HG03460 (cell line): ENCODE measurements at regions not wholly inside any gene's neighbourhood (a gene's known extent, or its start where the extent isn't known, plus 50 kb on each side); places are given as distances from the start of the nearest gene placed in this dataset.

Experiments
- ATAC-seq: cut with Tn5 transposase; IDR thresholded peaks from one replicate; pipeline ENCODE4 v1.9.1; 2021; ENCODE audit not compliant: unreplicated experiment

GRCh38 chr16:88282564-88283395 lies 100.0 kb upstream of the ZNF469 start:
- no peak for ATAC-seq

- no peak for ATAC-seq
These were observed 99.2 kb upstream of the ZNF469 start for GRCh38 chr16:88283596-88283995.

GRCh38 chr16:88284101-88284500 lies 98.7 kb upstream of the ZNF469 start:
- ATAC-seq: no peak

GRCh38 chr16:88284626-88285513 lies 97.9 kb upstream of the ZNF469 start:
- no peak for ATAC-seq

- no peak for ATAC-seq
These were observed 97.3 kb upstream of the ZNF469 start for GRCh38 chr16:88285514-88285822.

GRCh38 chr16:88286301-88286923 lies 96.3 kb upstream of the ZNF469 start:
- ATAC-seq: no peak

- ATAC-seq: no peak
These were observed 95.5 kb upstream of the ZNF469 start for GRCh38 chr16:88287219-88287618.

GRCh38 chr16:88288303-88288702 lies 94.5 kb upstream of the ZNF469 start:
- ATAC-seq: no peak

GRCh38 chr16:88289001-88289400 lies 93.8 kb upstream of the ZNF469 start:
- no peak for ATAC-seq

GRCh38 chr16:88289561-88289960 lies 93.2 kb upstream of the ZNF469 start:
- ATAC-seq: no peak

GRCh38 chr16:88289968-88290401 lies 92.8 kb upstream of the ZNF469 start:
- no peak for ATAC-seq

GRCh38 chr16:88290850-88291830 lies 91.6 kb upstream of the ZNF469 start:
- no peak for ATAC-seq

GRCh38 chr16:88292007-88292970 lies 90.5 kb upstream of the ZNF469 start:
- no peak for ATAC-seq

GRCh38 chr16:88293097-88293496 lies 89.7 kb upstream of the ZNF469 start:
- no peak for ATAC-seq

- ATAC-seq: no peak
These were observed 86.9 kb upstream of the ZNF469 start for GRCh38 chr16:88295671-88296436.

GRCh38 chr16:88296437-88297177 lies 86.2 kb upstream of the ZNF469 start:
- no peak for ATAC-seq

GRCh38 chr16:88297178-88297720 lies 85.5 kb upstream of the ZNF469 start:
- ATAC-seq: no peak
